Gastrocnemius medialis (tissue), 4 donors: ENCODE measurements at regions not wholly inside any gene's neighbourhood (a gene's known extent, or its start where the extent isn't known, plus 50 kb on each side); places are given as distances from the start of the nearest gene placed in this dataset.

Experiments
- POLR2A ChIP-seq, 2 donors: fragments of 450-650 bp; IDR thresholded peaks; one replicate each; pipeline ENCODE4 v1.6.1; 2017; ENCODE audit warnings: antibody characterized with exemption in 2 of 2, mild to moderate bottlenecking in 2 of 2, moderate library complexity in 2 of 2
- TF ChIP-seq, protein P1 (sequence below), 5 experiments: fragments of 450-650 bp in 3 of 5; fragments of 200-600 bp in 2 of 5; sonication (generic) in 2 of 5; IDR thresholded peaks in 4 of 5; conservative IDR thresholded peaks in 1 of 5; 1 replicate in 4 of 5; 2 replicates in 1 of 5; pipeline ENCODE4 v1.5.1; 2016 to 2019; ENCODE audit warnings: antibody characterized with exemption in 5 of 5, mild to moderate bottlenecking in 3 of 5, moderate library complexity in 3 of 5

DNA sequence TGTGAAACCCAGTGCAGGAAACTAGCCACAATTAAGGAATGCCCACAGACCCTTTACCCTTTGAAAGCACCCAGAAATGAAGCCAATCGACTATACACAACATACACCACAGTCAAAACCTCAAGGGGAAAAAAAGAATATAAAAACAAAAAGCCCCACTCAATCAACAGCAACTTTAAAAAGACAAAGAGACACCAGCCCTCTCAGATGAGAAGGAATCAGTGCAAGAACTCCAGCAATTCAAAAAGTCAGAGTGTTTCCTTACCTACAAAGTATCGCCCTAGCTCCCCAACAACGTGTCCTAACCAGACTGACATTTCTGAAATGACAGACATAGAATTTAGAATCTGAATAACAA, 147.7 kb downstream of the CHD1L start:
- TF ChIP-seq, protein P1, sequence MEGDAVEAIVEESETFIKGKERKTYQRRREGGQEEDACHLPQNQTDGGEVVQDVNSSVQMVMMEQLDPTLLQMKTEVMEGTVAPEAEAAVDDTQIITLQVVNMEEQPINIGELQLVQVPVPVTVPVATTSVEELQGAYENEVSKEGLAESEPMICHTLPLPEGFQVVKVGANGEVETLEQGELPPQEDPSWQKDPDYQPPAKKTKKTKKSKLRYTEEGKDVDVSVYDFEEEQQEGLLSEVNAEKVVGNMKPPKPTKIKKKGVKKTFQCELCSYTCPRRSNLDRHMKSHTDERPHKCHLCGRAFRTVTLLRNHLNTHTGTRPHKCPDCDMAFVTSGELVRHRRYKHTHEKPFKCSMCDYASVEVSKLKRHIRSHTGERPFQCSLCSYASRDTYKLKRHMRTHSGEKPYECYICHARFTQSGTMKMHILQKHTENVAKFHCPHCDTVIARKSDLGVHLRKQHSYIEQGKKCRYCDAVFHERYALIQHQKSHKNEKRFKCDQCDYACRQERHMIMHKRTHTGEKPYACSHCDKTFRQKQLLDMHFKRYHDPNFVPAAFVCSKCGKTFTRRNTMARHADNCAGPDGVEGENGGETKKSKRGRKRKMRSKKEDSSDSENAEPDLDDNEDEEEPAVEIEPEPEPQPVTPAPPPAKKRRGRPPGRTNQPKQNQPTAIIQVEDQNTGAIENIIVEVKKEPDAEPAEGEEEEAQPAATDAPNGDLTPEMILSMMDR (IDR thresholded peaks at IDR 0.05 in 4 of 5, conservative IDR thresholded peaks at IDR 0.05 in 1 of 5) = no peak
- TF ChIP-seq POLR2A (IDR thresholded peaks at IDR 0.05) = no peak
